GM19240 (cell line): ENCODE measurements at regions not wholly inside any gene's neighbourhood (a gene's known extent, or its start where the extent isn't known, plus 50 kb on each side); places are given as distances from the start of the nearest gene placed in this dataset.

ENCODE experiments used
- DNase-seq: peaks from one replicate; pipeline ENCODE4 v3.0.0; 2011; ENCODE audit warnings: low spot score; ENCODE audit not compliant: insufficient read length

DNA sequence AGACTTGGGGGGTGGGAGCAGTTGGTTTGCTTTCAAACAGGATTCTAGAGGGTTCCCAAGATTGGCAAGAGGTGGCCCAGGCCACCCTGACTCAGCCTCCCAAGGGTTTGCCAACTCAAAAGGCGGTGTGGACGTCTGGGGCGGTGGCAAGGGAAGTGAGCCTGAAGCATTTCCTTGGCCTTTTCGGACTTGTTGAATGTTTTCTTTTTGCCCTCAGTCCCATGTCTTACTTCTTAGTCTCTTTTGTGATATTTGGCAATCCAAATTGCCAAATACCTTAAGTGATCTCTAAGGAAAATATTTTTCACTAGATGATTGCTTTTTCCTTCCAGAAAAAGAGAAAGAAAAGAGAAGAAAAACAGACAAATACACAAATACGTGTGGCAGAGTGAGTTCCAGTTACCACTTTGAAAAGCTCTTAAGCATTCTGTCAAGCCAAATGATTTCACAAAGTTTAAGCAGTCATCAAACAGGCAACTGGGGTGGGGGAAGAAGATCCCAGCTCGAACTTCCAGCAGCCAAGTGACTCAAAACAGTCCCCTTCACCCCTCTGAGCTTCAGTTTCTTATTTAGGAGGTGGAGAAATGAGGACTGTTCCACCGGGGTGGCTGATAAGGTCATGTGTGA, 374.6 kb upstream of the USP24 start:
- no peak for DNase-seq

DNA sequence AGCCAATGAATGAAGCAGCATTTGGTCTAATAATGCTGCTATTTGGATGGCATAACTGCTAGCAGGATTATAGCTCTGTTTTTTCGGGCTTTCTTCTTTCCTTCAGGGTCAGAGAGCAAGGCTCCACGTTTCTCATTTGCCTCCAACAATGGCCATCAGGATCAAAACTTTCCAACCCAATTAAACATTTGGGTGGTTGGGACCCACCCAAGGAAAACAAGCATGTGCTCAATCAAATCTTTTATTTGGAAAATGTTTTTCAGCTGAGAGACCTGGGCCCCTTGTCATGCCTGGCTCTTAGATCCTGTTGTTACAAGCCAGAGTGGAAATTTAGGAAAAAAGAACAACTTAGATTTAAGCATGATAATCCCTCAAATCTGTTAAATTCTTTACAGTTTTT, 373.1 kb upstream of the USP24 start:
- no peak for DNase-seq

DNA sequence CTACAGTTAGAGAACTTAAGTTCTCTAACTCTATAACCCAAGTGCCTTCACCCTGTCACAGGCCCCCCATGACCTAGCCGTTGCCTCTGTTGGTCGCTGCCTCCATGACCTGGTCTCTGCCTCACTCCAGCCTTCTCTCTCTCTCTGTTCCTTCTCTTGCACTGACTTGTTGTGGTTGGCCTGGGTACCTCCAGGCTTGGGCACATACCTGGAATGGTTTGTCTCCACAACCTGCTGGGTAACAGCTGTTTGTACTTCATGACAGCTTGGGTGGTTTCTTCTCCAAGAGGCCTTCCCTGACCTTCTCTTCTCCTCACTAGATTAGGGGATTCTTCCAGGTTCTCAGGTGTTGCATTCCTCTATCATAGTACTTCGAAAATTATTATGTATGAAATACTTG, 371.6 kb upstream of the USP24 start:
- no peak for DNase-seq

DNA sequence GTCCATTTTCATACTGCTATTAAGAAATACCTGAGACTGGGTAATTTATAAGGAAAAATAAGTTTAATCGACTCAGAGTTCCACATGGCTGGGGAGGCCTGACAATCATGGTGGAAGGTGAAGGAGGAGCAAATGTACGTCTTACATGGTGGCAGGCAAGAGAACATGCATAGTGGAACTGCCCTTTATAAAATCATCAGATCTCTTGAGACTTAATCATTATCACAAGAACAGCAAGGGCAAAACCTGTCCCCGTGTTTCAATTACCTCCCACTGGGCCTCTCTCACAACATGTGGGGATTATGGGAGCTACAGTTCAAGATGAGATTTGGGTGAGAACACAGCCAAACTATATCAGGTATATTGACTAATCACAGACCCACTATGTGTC, 370.2 kb upstream of the USP24 start:
- no peak for DNase-seq

DNA sequence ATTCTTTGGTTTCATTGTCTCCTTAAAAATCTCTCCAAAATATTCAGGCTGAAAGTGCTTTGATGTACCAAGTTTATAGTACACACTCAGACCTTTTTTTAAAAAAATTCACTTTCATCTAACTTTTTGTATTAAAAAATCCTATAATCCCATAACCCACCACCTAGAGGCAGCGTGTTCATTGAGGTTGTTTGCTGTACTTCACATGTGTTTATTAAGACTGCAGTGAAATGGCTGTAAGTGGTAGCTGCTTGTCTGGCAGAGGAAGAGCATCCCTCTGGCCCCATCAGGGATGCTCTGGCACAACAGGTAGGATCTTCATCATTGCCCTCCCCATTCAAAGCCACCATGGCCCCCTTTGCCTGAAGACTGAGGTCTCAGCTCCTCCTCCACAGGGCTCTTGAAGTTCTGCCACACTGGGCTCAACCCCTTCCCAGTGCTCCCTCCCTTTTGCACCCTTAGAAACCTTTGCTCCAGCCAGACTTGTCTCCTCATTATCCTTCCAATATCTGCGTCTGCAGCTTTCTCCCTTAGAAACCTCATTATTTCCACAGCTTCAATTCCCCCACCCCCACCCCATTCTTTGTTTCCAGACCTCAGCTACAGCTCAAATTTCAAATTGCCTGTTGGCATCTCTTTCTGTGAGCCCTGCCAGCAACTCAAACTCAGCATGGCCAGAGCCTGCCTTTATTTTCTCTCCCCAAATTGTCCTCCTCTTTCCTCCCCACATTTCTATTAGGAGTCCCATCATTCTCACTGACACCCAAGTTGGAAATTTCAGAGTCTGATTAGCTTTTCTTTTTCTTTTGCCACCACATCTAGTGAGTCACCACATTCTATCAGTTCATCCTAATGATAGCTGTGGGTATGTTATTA, 369.6 kb upstream of the USP24 start:
- DNase-seq: no peak

DNA sequence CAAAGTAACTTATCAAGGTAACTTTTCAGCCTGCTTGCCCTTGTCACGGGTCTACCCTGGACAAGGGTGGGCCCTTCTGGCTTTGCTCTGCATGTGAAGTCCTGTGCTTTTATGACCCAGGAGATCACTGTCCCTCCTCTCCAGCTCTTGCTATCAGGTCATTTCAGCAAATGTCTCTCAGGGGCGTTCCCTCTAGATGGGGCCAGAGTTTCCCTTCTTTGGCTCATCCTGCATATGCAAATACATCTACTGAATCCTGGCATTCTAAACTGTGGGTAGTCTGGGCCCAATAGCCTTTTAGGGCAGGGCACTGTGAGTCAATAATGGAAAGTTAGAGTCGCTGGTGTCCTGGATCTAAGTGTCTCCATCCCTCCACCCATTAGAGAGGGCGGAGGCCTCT, 366.9 kb upstream of the USP24 start:
- DNase-seq: no peak

DNA sequence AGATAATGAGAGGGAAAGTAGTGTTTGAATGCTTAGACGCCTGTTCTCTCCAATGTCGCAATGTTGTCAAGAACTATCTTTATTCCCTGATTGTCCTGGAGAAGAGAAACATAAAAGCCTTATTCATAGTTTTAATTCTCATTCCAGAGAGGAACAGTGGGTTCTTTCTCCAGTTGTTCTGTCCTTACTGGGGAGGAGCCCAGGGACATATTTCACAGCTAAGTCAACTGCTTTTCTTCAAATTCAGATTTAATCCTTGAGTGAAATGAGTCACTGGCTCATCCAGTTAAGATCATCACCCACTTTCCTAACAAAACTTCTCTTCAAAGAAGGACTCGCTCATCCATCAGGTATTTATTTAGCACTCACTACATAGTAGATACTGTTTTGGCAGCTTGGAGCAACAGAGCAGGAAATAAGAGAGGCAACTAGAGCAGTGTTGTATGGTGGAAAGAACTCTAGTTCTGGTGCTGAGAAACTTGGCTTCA, 365.7 kb upstream of the USP24 start:
- no peak for DNase-seq

DNA sequence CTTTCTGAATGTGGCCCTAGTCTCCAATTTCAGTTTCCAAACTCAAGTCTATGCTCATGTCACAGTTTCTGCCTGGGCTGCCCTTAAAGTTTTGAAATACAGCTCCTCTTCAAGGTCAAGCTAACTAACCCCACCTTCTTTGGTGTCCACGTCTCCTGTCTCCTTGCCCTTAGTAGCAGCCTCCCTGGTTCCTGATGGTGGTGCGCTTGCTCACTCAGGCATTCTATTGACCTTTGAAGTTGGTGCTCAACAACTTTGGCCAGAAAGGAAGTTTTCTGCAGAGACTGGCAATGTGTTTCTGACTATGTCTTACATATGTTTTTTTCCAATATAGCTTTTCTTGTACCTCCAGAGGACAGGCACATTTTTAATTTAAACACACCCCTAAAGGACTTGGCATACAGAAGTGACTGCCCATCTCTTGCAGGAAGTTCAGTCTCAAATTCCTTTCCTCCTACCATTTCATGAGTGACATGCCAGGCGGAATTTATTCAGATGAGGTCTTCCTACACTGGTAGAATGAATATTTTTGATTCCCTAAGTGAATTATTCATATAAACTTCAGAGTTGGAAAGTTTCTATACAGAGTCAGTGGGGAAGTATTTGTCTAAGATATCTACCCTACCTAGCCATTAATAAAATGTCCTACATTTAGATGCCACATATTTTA, 364.3 kb upstream of the USP24 start:
- DNase-seq: no peak

- DNase-seq: no peak
Observed at GRCh38 chr1:55578646-55579045, 363.5 kb upstream of the USP24 start.

DNA sequence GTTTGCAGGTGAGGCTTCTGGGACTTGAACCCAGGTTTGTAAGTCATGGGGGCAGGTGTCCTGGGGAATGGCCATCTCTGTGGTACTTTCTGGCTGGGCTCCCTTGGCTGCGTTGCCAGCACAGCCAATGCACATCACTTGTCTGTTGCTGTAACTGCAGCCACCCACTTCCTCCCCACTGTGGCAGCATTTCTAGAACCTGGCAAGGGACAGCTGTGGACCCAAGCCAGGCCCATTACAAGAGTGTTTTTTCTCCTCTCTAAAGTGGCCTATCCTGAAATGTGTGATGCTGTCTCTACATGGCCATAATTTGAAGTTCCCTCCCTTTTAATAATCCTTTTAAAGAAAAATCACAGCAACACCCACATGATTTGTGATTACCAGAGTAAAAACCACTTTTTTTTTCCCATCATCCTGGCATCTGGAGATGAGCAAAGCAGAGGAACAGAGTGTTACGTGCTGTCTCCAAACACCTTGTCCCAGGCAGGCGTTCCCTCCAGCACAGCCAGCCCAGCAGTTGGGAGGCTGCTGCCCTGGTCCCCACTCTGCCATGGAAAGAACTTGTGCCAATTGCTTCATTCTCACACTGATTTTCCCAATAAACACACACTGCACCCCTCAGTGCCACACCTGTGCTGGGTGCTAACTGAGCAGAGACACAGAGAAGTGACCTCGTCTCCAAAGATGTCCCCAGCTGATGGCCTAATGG, 360.6 kb upstream of the USP24 start:
- no peak for DNase-seq

GRCh38 chr1:55574691-55575225, 359.6 kb upstream of the USP24 start:
- DNase-seq: no peak

- no peak for DNase-seq
Observed at GRCh38 chr1:55572878-55573734, 357.9 kb upstream of the USP24 start.

DNA sequence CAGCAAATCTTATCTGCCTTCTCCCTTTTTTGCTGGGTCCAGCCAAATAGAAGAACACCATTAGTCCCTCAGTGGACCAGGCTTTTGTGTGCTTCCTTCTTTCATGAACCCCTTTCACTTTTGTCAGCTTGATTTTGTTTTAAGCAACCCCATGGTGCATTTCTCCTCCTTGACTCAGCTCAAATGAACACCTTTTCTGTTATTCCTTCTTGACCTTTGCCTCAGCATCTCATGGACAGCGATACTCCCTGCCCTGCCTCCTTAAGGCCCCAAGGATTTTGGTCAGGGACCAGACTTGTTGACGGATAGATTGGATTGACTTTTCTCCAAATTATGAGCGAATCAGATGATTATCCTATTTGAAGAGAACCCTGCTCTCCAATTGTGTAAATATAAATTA, 356.6 kb upstream of the USP24 start:
- DNase-seq: no peak

DNA sequence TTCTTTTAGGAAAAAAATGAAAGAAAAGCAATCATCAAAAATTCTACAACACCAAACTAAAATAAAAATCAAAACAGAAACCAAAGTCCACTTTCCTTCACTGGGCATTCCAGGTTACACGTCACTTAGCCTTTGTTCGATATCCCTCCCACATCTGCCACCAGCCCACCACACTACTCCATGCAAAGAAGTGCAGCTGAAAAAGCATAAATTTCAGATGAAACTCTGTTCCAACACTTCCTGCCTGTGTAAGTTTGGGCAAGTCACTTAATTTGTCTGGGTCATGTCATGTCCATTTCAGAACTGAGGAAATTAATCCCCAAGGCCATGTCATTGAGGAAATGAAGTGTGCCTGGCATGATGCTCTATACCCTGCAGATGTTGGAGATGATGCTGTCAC, 354.3 kb upstream of the USP24 start:
- no peak for DNase-seq

DNA sequence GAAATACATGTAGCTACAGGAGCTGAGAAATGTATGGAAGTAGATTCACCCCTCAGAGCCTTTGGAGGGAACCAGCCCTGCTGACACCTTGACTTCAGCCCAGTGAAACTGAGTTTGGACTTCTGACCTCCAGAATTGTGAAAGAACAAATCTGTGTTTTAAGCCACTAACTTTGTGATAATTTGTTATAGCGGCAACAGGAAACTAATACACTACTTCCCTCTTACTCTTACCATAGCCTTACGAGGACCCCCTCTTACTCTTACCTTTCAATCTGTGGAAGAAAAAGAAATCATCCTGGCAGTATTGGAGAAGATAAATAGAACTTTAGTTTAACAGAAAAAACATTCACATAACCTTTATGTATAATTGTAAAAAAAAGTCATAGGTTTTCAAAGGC, 353.6 kb upstream of the USP24 start:
- DNase-seq: no peak

GRCh38 chr1:55560266-55560665, 345.1 kb upstream of the USP24 start:
- DNase-seq: no peak

DNA sequence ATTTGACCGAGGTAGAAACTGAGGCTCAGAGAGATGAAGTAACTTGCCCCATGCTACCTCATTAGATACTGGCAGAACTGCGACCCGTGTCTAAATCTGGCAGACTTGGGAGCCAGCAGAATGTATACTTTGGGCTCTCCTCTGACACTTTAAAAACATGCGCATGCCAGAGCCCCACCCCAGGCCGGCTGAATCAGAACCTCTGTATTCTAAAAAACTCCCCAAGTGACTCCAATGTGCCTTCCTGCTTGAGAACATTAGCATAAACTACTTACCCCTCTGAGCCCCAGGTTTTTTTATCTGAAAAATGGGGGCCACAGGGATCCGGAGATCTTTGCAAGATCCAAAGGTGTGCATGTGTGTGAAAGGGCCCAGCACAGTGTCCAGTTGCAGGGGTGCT, 344.7 kb upstream of the USP24 start:
- no peak for DNase-seq

DNA sequence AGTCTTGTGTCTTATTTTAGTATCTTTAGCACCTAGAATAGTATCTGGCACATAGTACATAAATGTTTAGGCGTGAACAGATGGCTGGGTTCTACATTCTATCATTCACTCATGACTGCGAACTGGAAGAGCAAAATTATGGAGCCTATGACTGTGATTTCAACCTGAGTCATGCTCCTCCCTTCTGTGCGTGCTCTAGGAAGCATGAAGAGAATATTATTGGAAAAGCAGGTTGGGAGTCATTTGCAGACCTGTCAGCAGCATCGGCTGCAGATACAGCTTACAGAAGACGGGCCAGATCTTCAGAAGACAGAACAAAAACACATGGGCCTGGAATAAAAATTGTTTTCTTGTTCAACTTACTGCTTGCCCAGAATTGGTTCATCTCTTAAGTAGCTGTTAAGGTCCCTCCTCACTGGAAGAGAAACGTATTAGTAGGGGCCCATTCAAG, 344.0 kb upstream of the USP24 start:
- DNase-seq: no peak

DNA sequence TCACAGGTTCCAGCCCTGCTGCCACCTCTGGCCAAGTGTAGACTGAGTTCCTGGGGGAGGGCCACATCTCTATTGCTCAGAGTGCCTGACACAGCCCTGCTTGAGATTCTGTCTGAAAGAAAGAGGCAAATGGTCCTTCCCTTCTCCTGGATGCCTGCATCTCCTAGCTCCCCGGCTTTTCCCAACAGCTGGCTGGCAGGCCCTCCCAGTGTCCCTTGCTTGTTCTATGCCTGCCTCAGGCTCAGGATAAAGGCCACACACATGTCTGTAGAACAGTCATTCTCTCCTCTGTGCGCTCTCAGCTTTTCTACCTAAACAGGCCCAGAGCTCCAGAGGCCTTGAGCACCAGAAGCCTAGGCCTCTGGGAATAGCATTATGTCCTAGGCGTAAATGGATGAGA, 343.4 kb upstream of the USP24 start:
- no peak for DNase-seq

DNA sequence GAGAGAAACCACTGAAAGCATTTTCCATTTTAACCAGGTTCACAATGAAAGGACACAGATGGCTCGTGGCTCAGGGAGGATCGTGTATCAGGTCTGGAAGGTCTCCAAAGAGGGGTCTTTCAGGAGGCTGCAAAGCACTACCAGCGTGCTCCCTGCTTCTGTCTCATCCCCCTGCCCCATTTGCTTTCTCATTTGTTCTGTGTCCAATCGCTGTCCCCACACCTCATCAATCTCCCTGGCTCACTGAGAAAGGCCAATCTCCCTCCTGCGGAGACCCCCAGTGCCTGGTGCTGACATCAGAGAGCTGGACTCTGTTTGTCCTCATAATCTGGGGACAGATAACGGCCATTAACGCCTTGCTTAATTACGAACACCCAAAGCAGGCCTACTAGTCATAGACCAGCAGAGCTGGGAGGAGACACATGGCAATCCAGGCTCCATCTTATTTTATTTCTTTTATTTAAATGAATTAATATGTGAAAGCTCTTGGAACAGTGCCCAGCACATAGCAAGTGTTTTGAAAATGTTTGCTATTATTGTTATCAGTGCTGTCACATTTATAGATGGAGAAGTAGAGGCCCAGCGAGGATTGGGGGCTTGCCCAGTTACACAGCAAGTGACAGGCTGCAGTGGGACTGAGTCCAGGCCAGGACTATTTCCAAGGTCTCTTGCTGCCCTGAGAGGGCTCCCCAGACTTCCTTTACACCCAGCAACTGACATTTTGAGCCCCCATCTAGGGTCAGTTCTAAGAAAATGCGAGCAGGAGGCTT, 341.0 kb upstream of the USP24 start:
- DNase-seq: no peak
